Natural killer cell treated with Interleukin-12 subunit alpha and Interleukin-12 subunit beta and Interleukin-15 and Interleukin-18, amount 100 ng/mL, for 72 hours (primary cell): ENCODE measurements at regions not wholly inside any gene's neighbourhood (a gene's known extent, or its start where the extent isn't known, plus 50 kb on each side); places are given as distances from the start of the nearest gene placed in this dataset.

ENCODE experiments used
- ATAC-seq, 2 donors: fragments of 150-1000 bp; cut with Tn5 transposase in 1 of 2; sonication (Bioruptor Pico), chemical (Tn5 transposase) in 1 of 2; 2 replicates each; pipeline ENCODE4 v1.10.0; 2021
- DNase-seq: peaks from one replicate; pipeline ENCODE4 v3.0.0; 2022; ENCODE audit warnings: low spot score
- H3K27ac Mint-ChIP-seq, 2 donors: 1 replicate in 1 of 2; 2 replicates in 1 of 2; pipeline ENCODE4 v1.8.0; 2022; ENCODE audit warnings: mixed read lengths in 2 of 2, mild to moderate bottlenecking in 1 of 2, moderate library complexity in 1 of 2
- H3K27me3 Mint-ChIP-seq, 2 donors: 1 replicate in 1 of 2; 2 replicates in 1 of 2; pipeline ENCODE4 v1.8.0; 2022; ENCODE audit warnings: mixed read lengths in 2 of 2
- H3K36me3 Mint-ChIP-seq: one replicate; pipeline ENCODE4 v1.8.0; 2022; ENCODE audit warnings: mixed read lengths
- H3K4me1 Mint-ChIP-seq, 2 donors: 1 replicate in 1 of 2; 2 replicates in 1 of 2; pipeline ENCODE4 v1.8.0; 2022; ENCODE audit warnings: low read depth in 2 of 2, mixed read lengths in 2 of 2, mild to moderate bottlenecking in 1 of 2
- H3K4me3 Mint-ChIP-seq: one replicate; pipeline ENCODE4 v1.8.0; 2022; ENCODE audit warnings: mixed read lengths
- H3K9me3 Mint-ChIP-seq: 2 replicates; pipeline ENCODE4 v1.8.0; 2022; ENCODE audit warnings: mixed read lengths

GRCh38 chr11:110000031-110000502, 93.1 kb upstream of the ZC3H12C start:
- Mint-ChIP-seq H3K36me3 (no peaks in the 10 kb centered on the region), H3K27ac (no peak overlapping the region), H3K4me3 (no peak overlapping the region), H3K9me3 (no peaks in the 10 kb centered on the region), H3K4me1 (no peaks in the 10 kb centered on the region), H3K27me3 (peaks cover 2 to 6% of the 10 kb centered on the region in 2 donors)
- no peak for DNase-seq
- peak in 1 of 2 donors; percentile 88 for ATAC-seq

GRCh38 chr11:110000850-110001249, 92.3 kb upstream of the ZC3H12C start:
- DNase-seq (no peak), ATAC-seq (no peak)
- H3K27ac Mint-ChIP-seq, result no peak overlapping the region
- H3K4me1 Mint-ChIP-seq, result no peaks in the 10 kb centered on the region
- H3K9me3 Mint-ChIP-seq, result no peaks in the 10 kb centered on the region
- no peak overlapping the region for H3K4me3 Mint-ChIP-seq
- no peaks in the 10 kb centered on the region for H3K36me3 Mint-ChIP-seq
- peaks cover 2 to 6% of the 10 kb centered on the region in 2 donors for H3K27me3 Mint-ChIP-seq

- no peak overlapping the region for H3K27ac Mint-ChIP-seq
- peaks cover 2 to 6% of the 10 kb centered on the region in 2 donors for H3K27me3 Mint-ChIP-seq
- H3K36me3 Mint-ChIP-seq, result no peaks in the 10 kb centered on the region
- no peak overlapping the region for H3K4me3 Mint-ChIP-seq
- no peaks in the 10 kb centered on the region for H3K9me3 Mint-ChIP-seq
- ATAC-seq, result no peak
- H3K4me1 Mint-ChIP-seq, result no peaks in the 10 kb centered on the region
- no peak for DNase-seq
These were observed 89.8 kb upstream of the ZC3H12C start for GRCh38 chr11:110003426-110003825.

- DNase-seq, result no peak
- no peaks in the 10 kb centered on the region for H3K9me3 Mint-ChIP-seq
- no peak overlapping the region for H3K27ac Mint-ChIP-seq
- H3K4me1 Mint-ChIP-seq, result no peaks in the 10 kb centered on the region
- H3K4me3 Mint-ChIP-seq, result no peak overlapping the region
- H3K27me3 Mint-ChIP-seq, result peaks cover 2 to 11% of the 10 kb centered on the region in 2 donors
- peaks cover 17% of the 10 kb centered on the region for H3K36me3 Mint-ChIP-seq
- no peak for ATAC-seq
These were observed 81.6 kb upstream of the ZC3H12C start for GRCh38 chr11:110011595-110011994.

GRCh38 chr11:110015695-110016094, 77.5 kb upstream of the ZC3H12C start:
- DNase-seq, result no peak
- no peak for ATAC-seq
- no peaks in the 10 kb centered on the region for H3K9me3 Mint-ChIP-seq
- no peak overlapping the region for H3K4me3 Mint-ChIP-seq
- no peak overlapping the region for H3K27ac Mint-ChIP-seq
- peaks cover 2 to 4% of the 10 kb centered on the region in 2 donors for H3K27me3 Mint-ChIP-seq
- H3K36me3 Mint-ChIP-seq, result peaks cover 11% of the 10 kb centered on the region
- H3K4me1 Mint-ChIP-seq, result no peaks in the 10 kb centered on the region

GRCh38 chr11:110019675-110020074, 73.5 kb upstream of the ZC3H12C start:
- no peak overlapping the region for H3K4me3 Mint-ChIP-seq
- no peaks in the 10 kb centered on the region for H3K4me1 Mint-ChIP-seq
- DNase-seq (no peak), ATAC-seq (no peak)
- no peaks in the 10 kb centered on the region for H3K36me3 Mint-ChIP-seq
- H3K9me3 Mint-ChIP-seq, result peaks cover 7% of the 10 kb centered on the region
- H3K27me3 Mint-ChIP-seq, result peaks cover 3 to 8% of the 10 kb centered on the region in 2 donors
- H3K27ac Mint-ChIP-seq, result no peak overlapping the region

- ATAC-seq (no peak), DNase-seq (no peak)
- no peak overlapping the region for H3K27ac Mint-ChIP-seq
- H3K4me1 Mint-ChIP-seq, result no peaks in the 10 kb centered on the region
- H3K27me3 Mint-ChIP-seq, result peaks cover 3 to 12% of the 10 kb centered on the region in 2 donors
- peaks cover 8% of the 10 kb centered on the region for H3K9me3 Mint-ChIP-seq
- H3K4me3 Mint-ChIP-seq, result no peak overlapping the region
- H3K36me3 Mint-ChIP-seq, result no peaks in the 10 kb centered on the region
These were observed 70.6 kb upstream of the ZC3H12C start for GRCh38 chr11:110022548-110022947.

GRCh38 chr11:110023711-110024110, 69.5 kb upstream of the ZC3H12C start:
- Mint-ChIP-seq H3K36me3 (no peaks in the 10 kb centered on the region), H3K4me1 (no peaks in the 10 kb centered on the region), H3K4me3 (no peak overlapping the region), H3K27ac (no peak overlapping the region), H3K27me3 (peaks cover 3 to 18% of the 10 kb centered on the region in 2 donors), H3K9me3 (peaks cover 8% of the 10 kb centered on the region)
- ATAC-seq, result no peak
- no peak for DNase-seq

- no peaks in the 10 kb centered on the region for H3K4me1 Mint-ChIP-seq
- peaks cover 3 to 18% of the 10 kb centered on the region in 2 donors for H3K27me3 Mint-ChIP-seq
- peaks cover 8% of the 10 kb centered on the region for H3K9me3 Mint-ChIP-seq
- no peak overlapping the region for H3K27ac Mint-ChIP-seq
- H3K36me3 Mint-ChIP-seq, result no peaks in the 10 kb centered on the region
- H3K4me3 Mint-ChIP-seq, result no peak overlapping the region
- DNase-seq, result no peak
- no peak for ATAC-seq
These were observed 66.2 kb upstream of the ZC3H12C start for GRCh38 chr11:110026858-110027626.

GRCh38 chr11:110027627-110028371, 65.4 kb upstream of the ZC3H12C start:
- H3K27me3 Mint-ChIP-seq, result peaks cover 3 to 18% of the 10 kb centered on the region in 2 donors
- H3K27ac Mint-ChIP-seq, result no peak overlapping the region
- ATAC-seq (no peak), DNase-seq (no peak)
- peaks cover 8% of the 10 kb centered on the region for H3K9me3 Mint-ChIP-seq
- no peak overlapping the region for H3K4me3 Mint-ChIP-seq
- no peaks in the 10 kb centered on the region for H3K4me1 Mint-ChIP-seq
- no peaks in the 10 kb centered on the region for H3K36me3 Mint-ChIP-seq

- peaks cover 4% of the 10 kb centered on the region for H3K9me3 Mint-ChIP-seq
- ATAC-seq, result no peak
These were observed 64.3 kb upstream of the ZC3H12C start for GRCh38 chr11:110028921-110029320.

GRCh38 chr11:110029714-110030113, 63.5 kb upstream of the ZC3H12C start:
- Mint-ChIP-seq H3K4me1 (no peaks in the 10 kb centered on the region), H3K27ac (no peak overlapping the region), H3K9me3 (peaks cover under 1% of the 10 kb centered on the region), H3K27me3 (peaks cover 0 to 9% of the 10 kb centered on the region in 2 donors), H3K36me3 (no peaks in the 10 kb centered on the region), H3K4me3 (no peak overlapping the region)
- ATAC-seq (no peak), DNase-seq (no peak)

More at GRCh38 chr11:110028921-110029320, 64.3 kb upstream of the ZC3H12C start:
- Mint-ChIP-seq H3K36me3 (no peaks in the 10 kb centered on the region), H3K4me3 (no peak overlapping the region), H3K27me3 (peaks cover 0 to 13% of the 10 kb centered on the region in 2 donors), H3K4me1 (no peaks in the 10 kb centered on the region), H3K27ac (no peak overlapping the region)
- no peak for DNase-seq

- peaks cover 0 to 8% of the 10 kb centered on the region in 2 donors for H3K27me3 Mint-ChIP-seq
- no peak overlapping the region for H3K27ac Mint-ChIP-seq
- no peak for ATAC-seq
- H3K36me3 Mint-ChIP-seq, result no peaks in the 10 kb centered on the region
- H3K4me3 Mint-ChIP-seq, result no peak overlapping the region
- no peaks in the 10 kb centered on the region for H3K4me1 Mint-ChIP-seq
- DNase-seq, result no peak
- no peaks in the 10 kb centered on the region for H3K9me3 Mint-ChIP-seq
These were observed 62.0 kb upstream of the ZC3H12C start for GRCh38 chr11:110031171-110031570.

GRCh38 chr11:110032259-110032658, 60.9 kb upstream of the ZC3H12C start:
- H3K4me1 Mint-ChIP-seq, result no peaks in the 10 kb centered on the region
- no peak overlapping the region for H3K27ac Mint-ChIP-seq
- peaks cover 0 to 8% of the 10 kb centered on the region in 2 donors for H3K27me3 Mint-ChIP-seq
- DNase-seq, result no peak
- ATAC-seq, result no peak
- no peak overlapping the region for H3K4me3 Mint-ChIP-seq
- H3K36me3 Mint-ChIP-seq, result no peaks in the 10 kb centered on the region
- no peaks in the 10 kb centered on the region for H3K9me3 Mint-ChIP-seq
